PFSK-1 (cell line): ENCODE measurements at regions not wholly inside any gene's neighbourhood (a gene's known extent, or its start where the extent isn't known, plus 50 kb on each side); places are given as distances from the start of the nearest gene placed in this dataset.

Source experiments
- FOXP2 ChIP-seq: optimal IDR thresholded peaks from 2 replicates; pipeline ENCODE3; 2011; ENCODE audit warnings: borderline replicate concordance, control low read depth, inconsistent platforms; ENCODE audit not compliant: insufficient read depth; ENCODE audit errors: extremely low read length, extremely low read depth
- SIN3A ChIP-seq: IDR thresholded peaks from 2 replicates; pipeline ENCODE4 v1.6.1; 2012; ENCODE audit warnings: mild to moderate bottlenecking, low read length, moderate library complexity, borderline replicate concordance; ENCODE audit not compliant: insufficient read depth
- TAF1 ChIP-seq: IDR thresholded peaks from 2 replicates; pipeline ENCODE4 v1.6.1; 2012; ENCODE audit warnings: low read length, control low read depth, borderline replicate concordance; ENCODE audit not compliant: insufficient read depth
- TF ChIP-seq, protein P1 (sequence below), 2 experiments: IDR thresholded peaks; 2 replicates each; pipeline versions ENCODE4 v1.6.1 to v1.8.0; 2011 to 2012; ENCODE audit warnings: low read depth in 2 of 2, low read length in 2 of 2, control low read depth in 1 of 2, inconsistent platforms in 1 of 2, mild to moderate bottlenecking in 1 of 2, moderate library complexity in 1 of 2; ENCODE audit not compliant: insufficient read depth in 1 of 2

- TF ChIP-seq, protein P1, sequence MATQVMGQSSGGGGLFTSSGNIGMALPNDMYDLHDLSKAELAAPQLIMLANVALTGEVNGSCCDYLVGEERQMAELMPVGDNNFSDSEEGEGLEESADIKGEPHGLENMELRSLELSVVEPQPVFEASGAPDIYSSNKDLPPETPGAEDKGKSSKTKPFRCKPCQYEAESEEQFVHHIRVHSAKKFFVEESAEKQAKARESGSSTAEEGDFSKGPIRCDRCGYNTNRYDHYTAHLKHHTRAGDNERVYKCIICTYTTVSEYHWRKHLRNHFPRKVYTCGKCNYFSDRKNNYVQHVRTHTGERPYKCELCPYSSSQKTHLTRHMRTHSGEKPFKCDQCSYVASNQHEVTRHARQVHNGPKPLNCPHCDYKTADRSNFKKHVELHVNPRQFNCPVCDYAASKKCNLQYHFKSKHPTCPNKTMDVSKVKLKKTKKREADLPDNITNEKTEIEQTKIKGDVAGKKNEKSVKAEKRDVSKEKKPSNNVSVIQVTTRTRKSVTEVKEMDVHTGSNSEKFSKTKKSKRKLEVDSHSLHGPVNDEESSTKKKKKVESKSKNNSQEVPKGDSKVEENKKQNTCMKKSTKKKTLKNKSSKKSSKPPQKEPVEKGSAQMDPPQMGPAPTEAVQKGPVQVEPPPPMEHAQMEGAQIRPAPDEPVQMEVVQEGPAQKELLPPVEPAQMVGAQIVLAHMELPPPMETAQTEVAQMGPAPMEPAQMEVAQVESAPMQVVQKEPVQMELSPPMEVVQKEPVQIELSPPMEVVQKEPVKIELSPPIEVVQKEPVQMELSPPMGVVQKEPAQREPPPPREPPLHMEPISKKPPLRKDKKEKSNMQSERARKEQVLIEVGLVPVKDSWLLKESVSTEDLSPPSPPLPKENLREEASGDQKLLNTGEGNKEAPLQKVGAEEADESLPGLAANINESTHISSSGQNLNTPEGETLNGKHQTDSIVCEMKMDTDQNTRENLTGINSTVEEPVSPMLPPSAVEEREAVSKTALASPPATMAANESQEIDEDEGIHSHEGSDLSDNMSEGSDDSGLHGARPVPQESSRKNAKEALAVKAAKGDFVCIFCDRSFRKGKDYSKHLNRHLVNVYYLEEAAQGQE (IDR thresholded peaks at IDR 0.05; ENCODE audit: insufficient read depth in 1 of 2, low read depth in 2 of 2, low read length in 2 of 2) = 0 out of 4 replicates have a peak, but pooled peaks of 1 of the 2 experiments have one; percentile 17
- 0 out of 2 replicates have a peak, but pooled peaks have one; percentile 53 for TF ChIP-seq TAF1
- TF ChIP-seq FOXP2 = no peak
- no peak for TF ChIP-seq SIN3A
Observed at GRCh38 chr6:156686995-156687788, 90.0 kb upstream of the ARID1B start.
